ENCODE measurements at regions not wholly inside any gene's neighbourhood (a gene's known extent, or its start where the extent isn't known, plus 50 kb on each side); places are given as distances from the start of the nearest gene placed in this dataset.

- Histone ChIP-seq H3K27ac (no peak overlapping the region), H3K9me3 (no peaks in the 10 kb centered on the region), H3K4me1 (replicated peaks) (no peaks in the 10 kb centered on the region), H3K27me3 (replicated peaks; ENCODE audit: insufficient read depth) (no peaks in the 10 kb centered on the region), H3K36me3 (no peaks in the 10 kb centered on the region), H3K4me3 (no peak overlapping the region)
- DNase-seq (ENCODE audit: low spot score) = no peak
- TF ChIP-seq POLR2A (IDR thresholded peaks at IDR 0.05) (no peak), POLR2AphosphoS5 (IDR thresholded peaks at IDR 0.05) (no peak), CTCF (IDR thresholded peaks at IDR 0.05) (no peak)
- WGBS = 84% methylated on average over 5 of the region's 5 CpGs
- intact Hi-C loops (cut with DNase I) = no loop called here
Measured at GRCh38 chr12:85663631-85664030, 172.6 kb downstream of the RASSF9 start.

- Histone ChIP-seq H3K9me3 (no peaks in the 10 kb centered on the region), H3K4me1 (replicated peaks) (no peaks in the 10 kb centered on the region), H3K27me3 (replicated peaks; ENCODE audit: insufficient read depth) (no peaks in the 10 kb centered on the region), H3K4me3 (no peak overlapping the region), H3K36me3 (no peaks in the 10 kb centered on the region), H3K27ac (no peak overlapping the region)
- TF ChIP-seq CTCF (IDR thresholded peaks at IDR 0.05) (no peak), POLR2A (IDR thresholded peaks at IDR 0.05) (no peak), POLR2AphosphoS5 (IDR thresholded peaks at IDR 0.05) (no peak)
- no peak for DNase-seq (ENCODE audit: low spot score)
- intact Hi-C loops (cut with DNase I) = no loop called here
Measured at GRCh38 chr12:85664429-85664828, 171.8 kb downstream of the RASSF9 start.

GRCh38 chr12:85669911-85670310 lies 166.3 kb downstream of the RASSF9 start:
- TF ChIP-seq POLR2A (IDR thresholded peaks at IDR 0.05) (no peak), POLR2AphosphoS5 (IDR thresholded peaks at IDR 0.05) (no peak)
- DNase-seq (ENCODE audit: low spot score) = no peak
- Histone ChIP-seq H3K27ac (no peak overlapping the region), H3K4me3 (no peak overlapping the region), H3K36me3 (no peaks in the 10 kb centered on the region), H3K9me3 (no peaks in the 10 kb centered on the region), H3K27me3 (replicated peaks; ENCODE audit: insufficient read depth) (no peaks in the 10 kb centered on the region), H3K4me1 (replicated peaks) (no peaks in the 10 kb centered on the region)
- intact Hi-C loops (cut with DNase I) = no loop called here
- 87% methylated on average over 1 of the region's 1 CpG for WGBS

GRCh38 chr12:85672436-85672835 lies 163.8 kb downstream of the RASSF9 start:
- Histone ChIP-seq H3K36me3 (no peaks in the 10 kb centered on the region), H3K4me1 (replicated peaks) (no peaks in the 10 kb centered on the region), H3K4me3 (no peak overlapping the region), H3K27ac (no peak overlapping the region), H3K27me3 (replicated peaks; ENCODE audit: insufficient read depth) (no peaks in the 10 kb centered on the region), H3K9me3 (no peaks in the 10 kb centered on the region)
- intact Hi-C loops (cut with DNase I) = no loop called here
- no peak for TF ChIP-seq CTCF (IDR thresholded peaks at IDR 0.05)
- no peak for TF ChIP-seq POLR2AphosphoS5 (IDR thresholded peaks at IDR 0.05)
- TF ChIP-seq POLR2A (IDR thresholded peaks at IDR 0.05) = no peak
- no peak for DNase-seq (ENCODE audit: low spot score)

- TF ChIP-seq CTCF (IDR thresholded peaks at IDR 0.05) = no peak
- no peak for TF ChIP-seq POLR2AphosphoS5 (IDR thresholded peaks at IDR 0.05)
- no peak for TF ChIP-seq POLR2A (IDR thresholded peaks at IDR 0.05)
- H3K27me3 ChIP-seq (replicated peaks; ENCODE audit: insufficient read depth) = no peaks in the 10 kb centered on the region
- H3K36me3 ChIP-seq = no peaks in the 10 kb centered on the region
- no peak overlapping the region for H3K27ac ChIP-seq
- no peaks in the 10 kb centered on the region for H3K9me3 ChIP-seq
- intact Hi-C loops (cut with DNase I) = no loop called here
- no peak for DNase-seq (ENCODE audit: low spot score)
- no peaks in the 10 kb centered on the region for H3K4me1 ChIP-seq (replicated peaks)
- H3K4me3 ChIP-seq = no peak overlapping the region
- WGBS = 92% methylated on average over 3 of the region's 3 CpGs
Measured at GRCh38 chr12:85673921-85674420, 162.2 kb downstream of the RASSF9 start.
